ENCODE measurements at regions not wholly inside any gene's neighbourhood (a gene's known extent, or its start where the extent isn't known, plus 50 kb on each side); places are given as distances from the start of the nearest gene placed in this dataset.

DNA sequence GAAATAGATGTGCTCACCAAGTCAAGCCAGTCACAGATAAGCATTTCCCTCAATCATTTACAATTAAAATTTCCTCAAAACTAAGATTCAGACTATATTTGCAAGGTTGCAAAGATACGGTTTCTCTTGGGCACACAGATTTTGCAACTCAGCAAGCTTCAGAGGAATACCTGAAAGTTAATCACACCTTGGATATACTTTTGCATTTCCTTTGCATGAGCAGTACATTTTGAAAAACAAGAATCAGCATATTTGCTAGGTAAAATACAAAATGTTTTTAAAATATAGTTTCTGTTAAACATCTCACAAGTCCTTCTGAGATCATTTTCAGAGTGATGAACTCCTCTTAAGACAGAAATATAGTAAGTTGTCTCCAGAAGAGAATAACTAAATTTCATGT lies 336.9 kb downstream of the DUSP6 start:
- no peak for DNase-seq (ENCODE audit: low read depth)

GRCh38 chr12:88998421-88998820 lies 353.9 kb downstream of the DUSP6 start:
- DNase-seq (ENCODE audit: low read depth) = no peak

DNA sequence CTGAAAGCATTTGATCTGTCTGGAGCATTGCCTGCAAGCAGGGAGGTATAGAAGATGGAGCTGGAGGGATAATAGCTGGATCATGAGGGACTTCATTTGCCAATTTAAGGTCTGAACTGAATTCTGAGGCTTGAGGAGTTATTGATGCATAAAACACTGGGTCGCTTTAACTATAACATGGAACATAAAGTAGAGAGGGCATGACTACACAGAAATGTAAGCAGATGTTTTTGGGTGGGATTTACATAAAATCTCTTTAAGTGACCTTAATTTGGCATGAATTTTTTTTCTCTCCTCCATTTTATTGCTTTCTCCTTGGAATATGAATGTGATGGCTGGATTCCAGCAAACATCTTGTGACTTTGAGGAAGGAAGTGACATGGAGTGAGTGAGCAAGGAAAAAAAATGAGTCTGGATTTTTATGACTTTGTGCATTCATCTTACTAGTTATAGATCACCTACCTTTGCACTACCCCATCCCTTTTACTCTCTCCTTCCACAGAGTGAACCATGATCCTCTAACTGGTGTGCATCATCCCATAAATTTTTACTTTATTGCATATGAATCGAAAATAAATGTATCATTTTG lies 356.0 kb downstream of the DUSP6 start:
- DNase-seq (ENCODE audit: low read depth) = no peak

DNA sequence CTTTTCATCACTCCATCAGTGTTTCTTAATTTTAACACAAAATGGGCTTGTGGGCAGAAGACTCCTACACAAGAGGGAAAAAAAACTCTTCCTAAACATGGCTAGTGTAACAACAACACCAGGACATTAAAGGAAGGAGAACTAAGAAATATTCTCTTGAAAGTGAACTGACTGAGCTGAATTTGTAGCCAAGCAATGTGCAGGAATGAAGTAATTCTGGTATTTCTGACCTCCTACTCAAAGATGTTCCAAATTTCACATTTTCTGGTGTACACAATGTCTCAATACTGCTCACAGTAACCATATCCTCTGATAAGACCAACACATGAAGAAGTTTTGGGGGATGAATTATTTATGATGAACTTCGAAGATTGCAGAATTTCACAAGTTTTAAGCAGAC lies 357.3 kb downstream of the DUSP6 start:
- DNase-seq (ENCODE audit: low read depth) = no peak

DNA sequence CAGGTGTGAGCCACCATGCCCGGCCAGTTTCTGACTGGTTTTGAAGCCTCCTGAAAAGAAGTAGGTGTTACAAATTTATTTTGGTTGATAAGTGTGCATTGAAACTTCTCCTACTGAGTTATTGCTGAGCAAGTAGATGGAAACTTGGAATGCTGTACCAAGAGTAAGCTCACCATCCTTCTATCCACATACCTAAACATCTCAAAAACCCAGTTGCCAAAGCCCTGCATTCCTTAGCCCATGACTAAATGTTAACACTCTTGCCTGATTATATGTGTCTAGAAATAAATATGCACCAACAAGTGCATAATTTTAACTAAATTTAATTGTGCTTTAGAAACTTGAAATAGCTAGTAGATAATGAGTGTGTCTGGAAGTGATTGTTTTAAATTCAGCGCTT lies 357.8 kb downstream of the DUSP6 start:
- DNase-seq (ENCODE audit: low read depth) = no peak

- DNase-seq (ENCODE audit: low read depth) = peak; percentile 61
Observed at GRCh38 chr12:88993651-88994050, 358.6 kb downstream of the DUSP6 start.

- DNase-seq (ENCODE audit: low read depth) = no peak
Observed at GRCh38 chr12:88986056-88986455, 366.2 kb downstream of the DUSP6 start.

GRCh38 chr12:88985631-88986030 lies 366.7 kb downstream of the DUSP6 start:
- no peak for DNase-seq (ENCODE audit: low read depth)

DNA sequence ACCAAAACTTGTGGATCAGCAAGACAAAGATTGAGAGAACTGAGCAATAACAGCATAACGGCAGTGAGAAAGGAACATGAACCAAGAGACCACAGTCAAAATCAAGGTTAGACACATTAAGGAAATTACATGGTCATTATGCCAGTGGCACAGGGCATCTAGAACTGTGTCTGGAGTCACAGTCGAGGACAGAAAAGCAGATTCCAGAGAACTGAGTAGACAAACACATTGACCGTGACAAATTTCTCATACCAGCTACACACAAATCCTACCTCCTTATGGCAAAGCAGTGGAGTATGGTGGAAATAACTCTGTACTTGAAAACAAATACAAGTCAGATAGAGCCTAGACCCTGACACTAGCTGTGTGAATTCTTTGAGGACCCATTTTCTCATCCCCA lies 367.3 kb downstream of the DUSP6 start:
- no peak for DNase-seq (ENCODE audit: low read depth)

DNA sequence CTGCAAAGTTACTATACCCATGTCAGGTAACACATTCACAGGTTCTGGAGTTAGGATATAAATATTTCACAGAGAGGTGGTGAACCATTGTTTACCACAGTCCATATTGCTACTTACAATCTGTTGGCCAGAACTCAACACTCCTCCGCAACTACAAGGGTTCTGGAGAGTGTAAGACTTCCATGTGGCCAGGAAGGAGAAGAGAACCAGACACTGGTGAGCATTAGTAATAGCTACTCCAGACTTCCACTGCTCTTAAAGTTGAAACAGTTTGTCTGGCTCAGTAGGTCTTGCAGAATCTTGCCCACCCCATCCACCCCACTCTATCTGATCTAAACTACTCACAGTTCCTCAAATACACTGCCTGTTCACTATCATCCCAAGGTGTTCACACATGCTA lies 369.6 kb downstream of the DUSP6 start:
- no peak for DNase-seq (ENCODE audit: low read depth)

DNA sequence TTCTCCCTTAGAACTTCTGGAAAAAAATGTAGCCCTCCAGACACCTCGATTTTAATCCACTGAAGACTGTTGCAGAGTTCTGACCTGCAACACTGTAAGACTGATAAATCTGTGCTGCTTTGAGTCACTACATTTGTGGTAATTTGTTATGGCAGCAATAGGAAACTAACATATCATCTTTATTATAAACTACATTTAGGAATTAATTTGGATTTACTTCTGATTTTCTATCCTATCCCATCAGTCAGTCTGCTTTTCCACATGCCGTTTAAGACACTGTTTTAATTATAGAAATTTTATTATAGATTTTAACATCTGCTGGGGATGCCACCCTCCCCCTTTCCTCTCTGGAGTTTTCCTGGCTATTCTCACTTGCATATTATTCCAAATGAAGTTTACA lies 375.2 kb downstream of the DUSP6 start:
- no peak for DNase-seq (ENCODE audit: low read depth)

- no peak for DNase-seq (ENCODE audit: low read depth)
Observed at GRCh38 chr12:88973998-88974397, 378.3 kb downstream of the DUSP6 start.

DNA sequence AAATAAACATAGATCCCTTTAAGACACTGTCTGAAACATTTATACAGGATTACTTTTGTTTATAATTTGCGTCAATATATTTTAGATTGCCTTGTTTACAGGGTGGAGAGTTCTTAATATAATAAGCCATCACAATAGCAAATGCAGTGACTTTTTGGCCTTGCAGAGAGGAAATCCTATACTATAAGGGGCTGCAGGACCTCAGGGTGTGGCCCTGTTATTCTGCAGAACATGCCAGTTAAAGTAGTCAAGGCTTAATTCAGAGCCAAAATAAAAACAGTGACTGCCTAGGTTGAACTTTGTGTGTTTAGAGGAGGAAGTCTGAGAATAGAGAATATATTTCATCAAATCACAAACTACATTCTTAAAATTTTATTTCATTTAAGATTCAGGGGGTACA lies 381.6 kb downstream of the DUSP6 start:
- no peak for DNase-seq (ENCODE audit: low read depth)

GRCh38 chr12:88969127-88969526 lies 383.2 kb downstream of the DUSP6 start:
- DNase-seq (ENCODE audit: low read depth) = no peak

DNA sequence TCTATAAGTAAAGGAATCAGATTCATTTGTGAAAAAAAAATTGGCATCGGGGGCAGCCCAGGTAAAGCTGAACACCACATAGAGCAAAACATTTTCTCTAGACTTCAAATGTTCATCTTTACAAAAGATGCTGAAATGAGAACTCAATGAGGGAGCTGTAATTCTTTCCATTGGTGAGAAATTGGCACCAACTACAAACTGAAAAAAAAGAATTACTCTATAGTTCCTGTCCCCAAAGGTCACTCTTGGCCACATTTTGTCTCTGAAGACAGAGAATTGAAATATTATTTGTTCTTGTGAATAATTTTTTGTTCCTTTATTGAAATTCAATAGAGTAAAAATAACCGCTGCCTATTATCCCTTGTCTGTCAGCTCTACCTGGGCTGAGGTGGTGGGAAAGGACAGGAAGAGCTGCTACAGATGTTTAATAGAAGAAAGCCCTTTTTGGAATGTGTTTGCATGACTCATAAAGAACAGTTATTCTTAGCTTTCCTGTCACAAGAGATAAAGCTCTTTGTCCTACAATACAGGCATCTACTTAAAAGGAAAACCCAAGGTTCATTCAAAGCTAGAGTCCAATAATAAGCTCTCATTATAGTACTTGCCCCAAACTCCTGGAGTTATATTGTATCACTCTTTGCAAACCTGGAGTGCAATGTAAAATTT lies 380.1 kb upstream of the KITLG start:
- peak; percentile 40 for DNase-seq (ENCODE audit: low read depth)

DNA sequence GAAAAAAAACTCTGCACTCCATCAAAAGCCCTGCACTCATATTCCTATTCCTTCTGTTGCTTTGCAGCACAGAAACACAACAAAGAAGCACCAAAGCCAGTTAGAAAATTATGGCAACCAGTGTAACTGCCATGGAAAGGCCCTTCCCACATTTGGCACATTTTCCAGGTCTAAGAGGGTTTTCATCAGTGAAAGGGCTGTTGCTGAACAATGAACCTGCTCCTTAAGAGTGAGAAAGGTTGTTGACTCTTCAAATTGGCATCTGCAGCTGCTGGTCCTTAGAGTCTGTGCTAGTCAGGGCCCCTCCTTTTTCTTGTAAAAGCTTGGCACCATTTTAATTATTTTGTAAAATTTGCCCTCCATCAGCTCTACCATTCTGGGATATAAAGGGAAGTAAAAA lies 378.7 kb upstream of the KITLG start:
- no peak for DNase-seq (ENCODE audit: low read depth)

DNA sequence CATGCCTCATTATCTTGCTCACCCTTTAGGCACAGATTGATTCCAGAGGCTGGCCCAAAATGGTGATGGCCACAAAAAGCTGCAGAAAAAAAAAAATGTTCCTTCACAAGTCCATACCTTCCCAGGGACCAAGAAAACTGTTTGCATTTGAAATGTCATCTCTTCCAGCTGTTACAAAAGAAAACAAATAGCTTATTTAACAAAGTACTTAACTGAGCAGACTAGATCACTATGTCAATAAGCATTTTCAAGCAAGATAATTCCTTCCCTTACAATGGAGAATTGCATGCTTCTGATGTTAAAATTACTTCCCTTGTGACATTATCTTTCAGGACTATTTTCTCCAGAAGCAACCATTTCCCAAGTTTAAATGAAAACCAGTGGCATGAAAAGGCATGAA lies 377.9 kb upstream of the KITLG start:
- peak; percentile 27 for DNase-seq (ENCODE audit: low read depth)

DNA sequence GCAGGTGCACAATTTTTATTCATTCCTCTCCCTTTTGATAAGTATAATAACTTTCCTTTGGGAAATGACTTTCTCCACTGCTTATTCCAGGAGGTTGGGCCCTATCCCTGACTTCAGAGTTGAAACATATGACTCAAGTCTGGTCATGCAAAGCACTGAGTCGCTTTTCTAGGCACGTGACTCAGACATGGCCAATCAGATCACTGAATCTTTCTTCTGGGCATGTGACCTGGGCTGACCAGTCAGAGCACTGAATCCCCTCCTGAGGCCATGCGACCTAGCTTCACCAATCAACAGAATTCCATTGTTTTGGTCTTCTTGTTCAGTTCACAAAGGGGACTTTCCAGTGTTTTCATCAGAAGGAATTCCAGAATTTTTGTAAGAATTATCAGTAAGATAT lies 377.1 kb upstream of the KITLG start:
- DNase-seq (ENCODE audit: low read depth) = peak; percentile 44

DNA sequence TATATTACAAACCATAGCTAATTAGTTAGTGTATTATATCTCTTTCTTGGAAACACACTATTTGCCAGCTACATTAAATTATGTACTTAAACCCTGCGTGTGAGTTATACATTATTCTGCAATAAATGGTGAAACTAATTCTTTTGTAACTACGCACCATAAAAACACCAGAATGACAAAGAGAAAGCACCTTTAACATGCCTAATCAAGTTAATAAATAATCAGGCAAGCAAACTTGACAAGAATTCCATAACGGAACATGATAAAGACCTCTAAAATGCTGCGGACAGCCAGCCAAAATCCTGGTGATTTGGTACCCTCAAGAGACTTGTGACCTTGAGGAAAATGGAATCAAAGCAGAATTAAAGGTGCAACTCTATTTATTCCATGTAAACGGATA lies 375.3 kb upstream of the KITLG start:
- no peak for DNase-seq (ENCODE audit: low read depth)

DNA sequence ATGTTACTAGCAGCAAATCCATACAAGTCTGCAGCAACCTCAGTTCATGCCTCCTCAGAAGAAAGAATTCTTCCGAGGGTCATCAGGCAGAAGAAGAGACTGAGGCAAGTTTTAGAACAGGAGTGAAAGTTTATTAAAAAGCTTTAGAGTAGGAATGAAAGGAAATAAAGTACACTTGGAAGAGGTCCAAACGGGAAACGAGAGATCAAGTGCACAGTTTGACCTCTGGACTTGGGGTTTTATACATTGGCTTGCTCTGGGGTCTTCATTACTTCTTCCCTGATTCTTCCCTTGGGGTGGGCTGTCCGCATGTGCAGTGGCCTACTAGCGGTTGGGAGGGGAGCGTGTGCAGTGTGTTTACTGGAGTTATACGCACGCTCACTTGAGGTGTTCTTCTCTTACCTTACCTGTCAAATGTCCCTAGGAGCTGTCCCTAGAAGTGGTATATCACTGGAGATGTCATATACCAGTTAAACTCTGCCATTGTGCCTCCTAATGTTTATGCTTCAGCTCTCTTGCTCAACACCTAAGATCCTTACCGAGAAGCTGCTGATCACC lies 372.8 kb upstream of the KITLG start:
- no peak for DNase-seq (ENCODE audit: low read depth)

DNA sequence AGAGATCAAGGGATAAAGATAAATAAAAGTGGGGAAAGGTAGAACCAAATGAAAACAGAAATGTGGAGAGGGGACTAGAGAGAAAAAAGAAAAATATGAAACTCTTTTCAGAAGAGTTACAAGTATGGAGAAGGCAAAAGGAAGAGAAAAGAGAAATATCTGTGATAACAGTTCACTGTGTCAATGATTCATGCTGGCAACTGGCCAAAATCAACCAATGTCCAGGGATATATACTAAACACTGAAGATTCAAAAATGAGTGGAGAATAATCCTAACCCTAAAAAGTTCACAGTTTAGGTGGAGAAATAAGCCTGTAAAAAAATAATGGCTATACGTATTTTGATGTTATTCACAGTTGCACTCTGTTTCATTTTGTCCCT lies 372.3 kb upstream of the KITLG start:
- peak; percentile 73 for DNase-seq (ENCODE audit: low read depth)

- no peak for DNase-seq (ENCODE audit: low read depth)
Observed at GRCh38 chr12:88951860-88952561, 371.7 kb upstream of the KITLG start.

GRCh38 chr12:88951177-88951576 lies 370.9 kb upstream of the KITLG start:
- DNase-seq (ENCODE audit: low read depth) = no peak

All from LHCN-M2 (cell line).